Fibroblast of the aortic adventitia (primary cell): ENCODE measurements at regions not wholly inside any gene's neighbourhood (a gene's known extent, or its start where the extent isn't known, plus 50 kb on each side); places are given as distances from the start of the nearest gene placed in this dataset.

Experiments used
- DNase-seq: peaks from one replicate; pipeline ENCODE4 v3.0.0-alpha.2; 2010; ENCODE audit warnings: low read depth
- H3K4me3 ChIP-seq: 2 replicates; pipeline ENCODE4 v1.5.1; 2011; ENCODE audit warnings: low read depth, mild to moderate bottlenecking, control low read depth, low read length, moderate library complexity
- TF ChIP-seq, protein P1 (sequence below): IDR thresholded peaks from 2 replicates; pipeline ENCODE4 v1.5.1; 2011; ENCODE audit warnings: mild to moderate bottlenecking, low read length, control low read depth, inconsistent platforms; ENCODE audit not compliant: insufficient read depth

GRCh38 chr16:64225036-64225435 is 896.8 kb downstream of the CDH11 start:
- TF ChIP-seq, protein P1, sequence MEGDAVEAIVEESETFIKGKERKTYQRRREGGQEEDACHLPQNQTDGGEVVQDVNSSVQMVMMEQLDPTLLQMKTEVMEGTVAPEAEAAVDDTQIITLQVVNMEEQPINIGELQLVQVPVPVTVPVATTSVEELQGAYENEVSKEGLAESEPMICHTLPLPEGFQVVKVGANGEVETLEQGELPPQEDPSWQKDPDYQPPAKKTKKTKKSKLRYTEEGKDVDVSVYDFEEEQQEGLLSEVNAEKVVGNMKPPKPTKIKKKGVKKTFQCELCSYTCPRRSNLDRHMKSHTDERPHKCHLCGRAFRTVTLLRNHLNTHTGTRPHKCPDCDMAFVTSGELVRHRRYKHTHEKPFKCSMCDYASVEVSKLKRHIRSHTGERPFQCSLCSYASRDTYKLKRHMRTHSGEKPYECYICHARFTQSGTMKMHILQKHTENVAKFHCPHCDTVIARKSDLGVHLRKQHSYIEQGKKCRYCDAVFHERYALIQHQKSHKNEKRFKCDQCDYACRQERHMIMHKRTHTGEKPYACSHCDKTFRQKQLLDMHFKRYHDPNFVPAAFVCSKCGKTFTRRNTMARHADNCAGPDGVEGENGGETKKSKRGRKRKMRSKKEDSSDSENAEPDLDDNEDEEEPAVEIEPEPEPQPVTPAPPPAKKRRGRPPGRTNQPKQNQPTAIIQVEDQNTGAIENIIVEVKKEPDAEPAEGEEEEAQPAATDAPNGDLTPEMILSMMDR: no peak
- no peak for DNase-seq
- H3K4me3 ChIP-seq: no peak overlapping the region

DNA sequence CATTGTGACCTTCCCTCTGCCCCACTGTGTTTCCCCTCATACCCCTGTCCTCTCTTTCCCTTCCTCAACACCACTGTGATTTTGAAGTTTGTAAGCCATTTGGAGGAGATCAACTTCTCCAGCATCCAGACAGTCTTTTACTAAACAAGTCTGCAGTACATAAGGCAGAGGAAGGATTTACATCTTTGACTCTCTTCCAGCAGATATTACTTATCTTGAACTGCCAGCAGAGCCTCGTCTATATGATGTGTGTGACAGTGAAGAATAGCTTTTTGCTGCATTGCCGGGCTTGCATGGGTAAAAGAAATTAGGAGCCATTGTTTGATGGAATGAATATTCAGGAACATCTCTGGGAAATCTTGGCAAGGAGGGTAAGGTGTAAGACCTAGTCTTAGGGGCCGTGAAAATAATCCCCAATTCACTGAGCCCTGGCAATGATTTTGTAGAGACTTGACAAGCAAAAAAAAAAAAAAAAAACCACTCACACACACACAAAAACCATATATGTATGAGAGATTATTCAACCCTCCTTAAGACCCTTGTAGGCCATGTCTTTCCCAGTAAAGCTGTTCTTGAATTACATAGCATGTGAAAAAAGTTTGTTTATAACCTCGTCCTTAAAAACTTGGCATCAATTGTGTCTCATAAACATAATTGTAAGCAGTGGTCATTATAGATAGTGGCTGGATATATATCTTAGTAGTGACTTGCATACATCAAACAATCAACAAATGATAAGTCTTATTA is 903.9 kb downstream of the CDH11 start:
- TF ChIP-seq, protein P1: no peak
- no peak for DNase-seq

GRCh38 chr16:64215730-64216129 is 906.1 kb downstream of the CDH11 start:
- no peak overlapping the region for H3K4me3 ChIP-seq
- TF ChIP-seq, protein P1: no peak

More for the DNA sequence above, 903.9 kb downstream of the CDH11 start:
- H3K4me3 ChIP-seq: no peak overlapping the region

GRCh38 chr16:64211331-64211730 is 910.5 kb downstream of the CDH11 start:
- TF ChIP-seq, protein P1: no peak
- no peak overlapping the region for H3K4me3 ChIP-seq
- no peak for DNase-seq

More at GRCh38 chr16:64215730-64216129, 906.1 kb downstream of the CDH11 start:
- no peak for DNase-seq

DNA sequence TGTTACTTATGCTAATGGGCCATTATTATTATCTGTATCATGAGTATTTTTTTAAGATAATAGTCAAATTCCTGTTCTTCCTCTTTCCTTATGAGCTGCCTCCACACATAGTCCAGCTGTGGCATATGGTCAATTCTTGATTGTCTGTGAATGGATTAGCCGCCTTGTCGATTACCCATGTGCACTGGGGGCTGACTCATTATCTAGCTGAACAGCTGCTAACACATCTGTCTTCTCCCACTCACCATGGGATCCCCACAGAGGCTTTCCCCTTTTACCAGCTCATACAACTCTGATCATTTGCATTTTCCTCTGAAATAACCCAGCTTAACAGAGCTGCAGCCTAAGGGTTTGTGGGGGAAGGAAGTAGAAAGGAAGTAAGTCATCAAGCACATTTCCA is 915.0 kb downstream of the CDH11 start:
- H3K4me3 ChIP-seq: no peak overlapping the region
- DNase-seq: no peak
- TF ChIP-seq, protein P1: no peak

- DNase-seq: no peak
- TF ChIP-seq, protein P1: no peak
- no peak overlapping the region for H3K4me3 ChIP-seq
Measured at GRCh38 chr16:64203126-64203525, 918.7 kb downstream of the CDH11 start.

DNA sequence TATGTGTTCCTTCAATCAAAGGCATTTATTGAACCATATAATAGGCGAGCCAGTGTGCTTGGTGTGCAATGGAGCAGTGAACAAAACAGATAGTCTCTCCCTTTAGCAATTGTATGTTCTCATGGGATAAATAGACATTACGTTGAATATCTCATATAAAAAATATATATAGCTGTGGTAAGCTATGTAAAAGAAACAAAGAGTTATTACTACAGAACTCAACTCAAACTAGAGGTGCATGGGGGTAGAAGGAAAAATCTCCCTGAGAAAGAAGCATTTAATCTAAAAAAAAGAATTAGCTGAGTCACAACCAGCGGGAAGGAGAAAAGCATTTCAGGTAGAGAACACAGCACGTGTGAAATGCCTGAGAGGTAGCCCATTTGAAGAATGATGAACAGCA is 919.3 kb downstream of the CDH11 start:
- no peak for DNase-seq
- no peak overlapping the region for H3K4me3 ChIP-seq
- TF ChIP-seq, protein P1: no peak
